ENCODE measurements at regions not wholly inside any gene's neighbourhood (a gene's known extent, or its start where the extent isn't known, plus 50 kb on each side); places are given as distances from the start of the nearest gene placed in this dataset.

DNA sequence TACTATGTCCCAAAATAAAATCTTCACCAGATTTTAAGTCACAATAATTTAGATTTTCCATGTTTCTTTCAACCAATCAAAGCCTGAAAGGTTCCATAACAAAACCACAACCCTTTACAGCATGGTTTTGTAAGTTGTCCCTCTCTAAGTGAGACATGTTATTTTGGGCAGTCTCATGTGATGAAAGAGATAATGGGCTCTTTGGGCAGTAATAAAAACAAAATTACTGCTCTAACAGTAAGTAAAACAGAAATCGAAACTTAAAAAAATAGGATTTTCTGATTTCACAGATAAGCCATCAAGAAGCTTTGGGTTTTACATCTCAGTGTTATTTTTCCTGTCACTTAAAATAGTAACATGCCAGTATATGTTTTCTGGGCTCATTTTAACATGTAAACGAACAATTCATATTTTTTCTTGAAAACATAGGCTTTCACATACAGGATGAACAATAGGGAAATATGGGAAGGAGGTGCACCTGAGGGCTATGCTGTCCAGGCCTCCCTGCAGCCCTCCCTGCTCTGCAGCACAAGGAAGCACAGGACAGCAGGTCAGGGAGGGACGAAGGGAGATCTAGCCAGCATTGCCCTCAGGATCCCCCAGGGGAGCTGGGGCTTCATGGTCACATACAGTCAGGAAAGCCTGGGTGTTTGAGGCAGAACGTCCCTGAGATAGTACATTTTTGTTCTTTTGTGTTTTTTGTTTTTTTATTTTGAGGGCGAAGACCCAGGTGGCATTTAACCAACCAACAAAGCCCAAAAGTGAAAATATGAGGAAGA is 157.4 kb downstream of the SHOX2 start:
- CTCF ChIA-PET: no interaction called here
- Mint-ChIP-seq H3K36me3 (ENCODE audit: low read depth) (no peaks in the 10 kb centered on the region), H3K4me3 (no peak overlapping the region), H3K27me3 (no peaks in the 10 kb centered on the region), H3K4me1 (no peaks in the 10 kb centered on the region), H3K9me3 (peaks cover 4% of the 10 kb centered on the region), H3K27ac (no peak overlapping the region)
- DNase-seq: no peak
- POLR2A ChIA-PET: no interaction called here

DNA sequence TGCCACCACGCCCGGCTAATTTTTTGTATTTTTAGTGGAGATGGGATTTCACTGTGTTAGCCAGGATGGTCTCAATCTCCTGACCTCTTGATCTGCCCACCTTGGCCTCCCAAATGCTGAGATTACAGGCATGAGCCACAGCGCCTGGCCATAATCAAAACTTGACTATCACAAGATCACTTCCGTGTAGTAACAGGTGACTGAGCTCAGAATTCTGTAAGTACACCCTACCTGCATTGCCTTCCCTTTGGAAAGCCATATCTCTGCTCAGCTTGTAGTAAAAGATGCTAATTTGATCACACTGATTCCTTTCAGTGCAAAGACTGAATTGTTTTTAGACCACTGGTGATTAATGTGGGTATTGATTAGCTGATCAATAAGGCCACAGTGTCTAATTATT is 167.1 kb downstream of the SHOX2 start:
- no peak for DNase-seq
- no peaks in the 10 kb centered on the region for H3K4me1 Mint-ChIP-seq
- H3K36me3 Mint-ChIP-seq (ENCODE audit: low read depth): no peaks in the 10 kb centered on the region
- H3K4me3 Mint-ChIP-seq: no peak overlapping the region
- no peaks in the 10 kb centered on the region for H3K9me3 Mint-ChIP-seq
- no peak overlapping the region for H3K27ac Mint-ChIP-seq
- H3K27me3 Mint-ChIP-seq: no peaks in the 10 kb centered on the region
- CTCF ChIA-PET: no interaction called here
- POLR2A ChIA-PET: no interaction called here

DNA sequence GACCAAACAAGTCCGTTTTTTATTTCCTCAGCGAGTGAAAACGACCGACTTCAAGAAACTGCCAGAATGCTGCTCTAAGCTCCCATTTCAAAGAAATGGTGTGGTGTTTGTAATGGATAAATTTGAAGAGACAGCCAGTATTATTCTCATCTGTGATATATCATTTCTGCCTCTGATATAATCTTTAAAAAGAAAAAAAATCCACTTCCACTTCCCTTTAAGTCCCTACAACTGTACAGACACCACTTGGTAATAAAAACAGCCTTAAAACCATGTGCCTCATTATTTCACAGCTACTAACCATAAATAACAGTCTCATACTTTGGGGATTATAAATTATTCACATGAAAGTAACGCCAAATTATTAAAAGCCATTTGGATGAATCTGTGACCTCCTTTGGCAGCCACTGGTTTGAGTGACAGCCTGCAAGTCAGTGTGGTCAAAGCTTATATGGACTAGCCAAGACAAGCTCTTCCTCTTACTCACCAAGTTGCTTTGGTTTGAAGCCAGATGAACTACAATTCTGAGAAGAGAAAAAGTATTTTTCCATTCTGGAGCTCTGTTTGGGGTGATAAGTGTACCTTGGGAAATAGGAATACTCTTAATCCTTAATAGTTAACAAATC is 168.0 kb downstream of the SHOX2 start:
- no peaks in the 10 kb centered on the region for H3K36me3 Mint-ChIP-seq (ENCODE audit: low read depth)
- no peak for DNase-seq
- ChIA-PET POLR2A (no interaction called here), CTCF (no interaction called here)
- H3K9me3 Mint-ChIP-seq: no peaks in the 10 kb centered on the region
- no peaks in the 10 kb centered on the region for H3K4me1 Mint-ChIP-seq
- no peaks in the 10 kb centered on the region for H3K27me3 Mint-ChIP-seq
- H3K4me3 Mint-ChIP-seq: no peak overlapping the region
- no peak overlapping the region for H3K27ac Mint-ChIP-seq

DNA sequence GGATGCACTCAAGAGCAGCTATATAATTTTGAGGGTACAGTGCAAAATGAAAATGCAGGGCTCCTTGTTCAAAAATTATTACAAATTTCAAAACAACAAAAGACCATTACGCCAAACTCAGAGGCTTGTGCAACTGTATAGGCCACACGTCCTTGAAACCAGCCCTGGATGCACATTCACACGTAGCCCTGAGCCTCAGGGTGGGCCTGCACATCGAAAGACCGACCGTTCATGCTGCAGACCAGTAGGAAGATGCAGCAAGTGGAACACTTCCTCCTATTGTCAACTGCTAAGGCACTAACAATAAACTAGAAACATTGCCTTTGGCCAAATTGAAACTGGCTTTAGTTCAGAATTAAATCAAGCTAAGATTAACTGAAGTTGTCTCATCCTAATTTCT is 174.7 kb downstream of the SHOX2 start:
- Mint-ChIP-seq H3K27me3 (no peaks in the 10 kb centered on the region), H3K27ac (no peak overlapping the region), H3K4me3 (no peak overlapping the region), H3K36me3 (ENCODE audit: low read depth) (no peaks in the 10 kb centered on the region), H3K9me3 (peaks cover 2% of the 10 kb centered on the region), H3K4me1 (no peaks in the 10 kb centered on the region)
- CTCF ChIA-PET: no interaction called here
- DNase-seq: no peak
- POLR2A ChIA-PET: no interaction called here

DNA sequence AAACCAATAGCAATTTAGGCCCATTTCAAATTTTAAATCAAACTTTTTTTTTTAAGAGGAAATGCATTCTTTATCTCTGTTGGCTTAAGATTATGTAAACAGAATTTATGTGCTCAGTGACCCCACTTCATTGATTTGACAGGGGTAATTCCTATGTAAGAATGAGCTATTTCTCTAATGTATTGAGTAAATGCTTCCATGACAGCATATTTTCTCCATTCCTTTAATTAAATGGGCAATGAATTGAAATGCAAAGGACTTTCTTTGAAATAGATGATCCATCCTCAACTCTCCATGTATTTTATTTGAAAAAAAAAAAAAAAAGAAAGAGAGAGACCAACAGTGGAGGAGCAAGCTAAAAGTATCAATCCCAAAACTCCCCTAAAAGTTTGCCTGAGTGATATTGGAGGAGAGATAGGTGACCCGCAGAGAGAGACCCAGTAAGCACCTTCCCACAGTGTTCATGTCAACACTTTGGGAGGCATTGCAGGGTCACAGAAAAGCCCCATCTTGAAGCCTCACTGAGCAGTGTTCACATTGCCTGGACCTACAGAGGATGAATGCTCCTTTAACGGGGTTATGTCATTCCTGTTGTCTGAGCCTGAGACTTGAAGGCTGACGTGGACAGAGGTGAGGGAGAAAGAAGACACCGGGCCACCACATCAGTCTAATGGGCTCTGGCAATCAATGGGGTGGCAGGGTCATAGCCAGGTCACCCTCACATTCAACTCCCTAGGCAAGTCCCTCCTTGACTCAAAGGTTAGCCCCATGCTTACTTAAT is 176.0 kb downstream of the SHOX2 start:
- CTCF ChIA-PET: no interaction called here
- no peak overlapping the region for H3K27ac Mint-ChIP-seq

DNA sequence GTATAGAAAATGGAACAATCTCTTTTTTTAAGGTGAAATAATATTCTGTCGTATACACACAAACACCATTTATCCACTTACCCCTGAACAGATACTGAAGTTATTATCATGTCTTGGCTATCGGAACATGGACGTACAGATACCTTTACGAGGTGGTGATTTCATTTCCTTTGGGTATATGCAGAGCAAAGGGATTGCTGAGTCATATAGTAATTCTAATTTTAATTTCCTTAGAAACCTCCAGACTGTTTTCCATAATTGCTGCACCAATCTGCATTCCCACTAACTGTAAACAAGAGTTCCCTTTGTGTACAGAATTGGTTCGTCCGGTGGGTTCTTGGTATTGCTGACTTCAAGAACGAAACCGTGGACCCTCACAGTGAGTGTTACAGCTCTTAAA is 179.4 kb downstream of the SHOX2 start:
- H3K27ac Mint-ChIP-seq: no peak overlapping the region
- POLR2A ChIA-PET: no interaction called here
- H3K4me1 Mint-ChIP-seq: no peaks in the 10 kb centered on the region
- H3K36me3 Mint-ChIP-seq (ENCODE audit: low read depth): no peaks in the 10 kb centered on the region
- H3K9me3 Mint-ChIP-seq: peaks cover 2% of the 10 kb centered on the region
- H3K4me3 Mint-ChIP-seq: no peak overlapping the region
- no peak for DNase-seq
- H3K27me3 Mint-ChIP-seq: no peaks in the 10 kb centered on the region
- CTCF ChIA-PET: no interaction called here

More for the DNA sequence above, 176.0 kb downstream of the SHOX2 start:
- Mint-ChIP-seq H3K27me3 (no peaks in the 10 kb centered on the region), H3K4me3 (no peak overlapping the region), H3K36me3 (ENCODE audit: low read depth) (no peaks in the 10 kb centered on the region), H3K9me3 (peaks cover 2% of the 10 kb centered on the region), H3K4me1 (no peaks in the 10 kb centered on the region)
- POLR2A ChIA-PET: no interaction called here
- no peak for DNase-seq

DNA sequence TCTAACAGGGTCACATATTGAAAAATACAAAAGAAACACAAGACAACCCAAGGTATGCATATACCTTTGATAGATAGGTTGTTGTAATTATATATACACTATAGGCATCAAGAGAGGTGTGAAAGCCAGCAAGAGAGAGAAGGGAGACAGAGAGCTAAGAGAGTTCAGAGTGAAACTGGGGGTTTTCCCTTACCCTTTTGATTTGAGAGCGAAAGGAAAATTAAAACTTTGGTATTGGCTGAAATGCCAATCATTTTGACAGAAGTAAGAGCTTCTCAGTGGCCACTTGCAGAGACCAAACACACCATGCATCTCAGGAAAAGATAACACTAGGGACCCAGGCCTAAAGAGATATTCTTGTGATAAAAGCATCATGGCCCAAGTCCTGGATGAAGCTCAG is 183.6 kb downstream of the SHOX2 start:
- POLR2A ChIA-PET: no interaction called here
- H3K27ac Mint-ChIP-seq: no peak overlapping the region
- CTCF ChIA-PET: no interaction called here

DNA sequence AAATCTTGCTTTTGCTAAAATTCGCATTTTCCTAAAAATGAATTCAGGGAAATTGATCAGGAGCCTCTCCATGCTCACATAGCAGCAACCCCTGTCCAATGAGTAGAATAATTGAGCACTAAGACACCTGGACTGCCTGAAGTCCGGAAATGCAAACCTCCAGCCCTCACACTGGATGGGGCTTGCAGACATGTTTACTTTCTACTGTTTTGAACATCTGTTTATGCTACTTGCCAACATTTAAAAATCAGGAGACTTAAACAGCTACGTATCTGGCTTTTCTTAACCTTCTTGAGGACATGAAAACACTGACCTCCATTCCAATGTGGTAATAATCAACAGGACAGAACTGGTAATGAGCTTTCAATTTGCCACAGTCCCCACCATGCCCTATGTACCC is 184.4 kb downstream of the SHOX2 start:
- peaks cover 2% of the 10 kb centered on the region for H3K9me3 Mint-ChIP-seq
- no peaks in the 10 kb centered on the region for H3K4me1 Mint-ChIP-seq
- POLR2A ChIA-PET: no interaction called here
- no peaks in the 10 kb centered on the region for H3K27me3 Mint-ChIP-seq
- CTCF ChIA-PET: no interaction called here
- DNase-seq: no peak
- H3K36me3 Mint-ChIP-seq (ENCODE audit: low read depth): no peaks in the 10 kb centered on the region
- no peak overlapping the region for H3K27ac Mint-ChIP-seq
- no peak overlapping the region for H3K4me3 Mint-ChIP-seq

More for the DNA sequence above, 183.6 kb downstream of the SHOX2 start:
- no peak overlapping the region for H3K4me3 Mint-ChIP-seq
- no peaks in the 10 kb centered on the region for H3K4me1 Mint-ChIP-seq
- no peak for DNase-seq
- H3K36me3 Mint-ChIP-seq (ENCODE audit: low read depth): no peaks in the 10 kb centered on the region
- H3K27me3 Mint-ChIP-seq: no peaks in the 10 kb centered on the region
- H3K9me3 Mint-ChIP-seq: peaks cover 2% of the 10 kb centered on the region

DNA sequence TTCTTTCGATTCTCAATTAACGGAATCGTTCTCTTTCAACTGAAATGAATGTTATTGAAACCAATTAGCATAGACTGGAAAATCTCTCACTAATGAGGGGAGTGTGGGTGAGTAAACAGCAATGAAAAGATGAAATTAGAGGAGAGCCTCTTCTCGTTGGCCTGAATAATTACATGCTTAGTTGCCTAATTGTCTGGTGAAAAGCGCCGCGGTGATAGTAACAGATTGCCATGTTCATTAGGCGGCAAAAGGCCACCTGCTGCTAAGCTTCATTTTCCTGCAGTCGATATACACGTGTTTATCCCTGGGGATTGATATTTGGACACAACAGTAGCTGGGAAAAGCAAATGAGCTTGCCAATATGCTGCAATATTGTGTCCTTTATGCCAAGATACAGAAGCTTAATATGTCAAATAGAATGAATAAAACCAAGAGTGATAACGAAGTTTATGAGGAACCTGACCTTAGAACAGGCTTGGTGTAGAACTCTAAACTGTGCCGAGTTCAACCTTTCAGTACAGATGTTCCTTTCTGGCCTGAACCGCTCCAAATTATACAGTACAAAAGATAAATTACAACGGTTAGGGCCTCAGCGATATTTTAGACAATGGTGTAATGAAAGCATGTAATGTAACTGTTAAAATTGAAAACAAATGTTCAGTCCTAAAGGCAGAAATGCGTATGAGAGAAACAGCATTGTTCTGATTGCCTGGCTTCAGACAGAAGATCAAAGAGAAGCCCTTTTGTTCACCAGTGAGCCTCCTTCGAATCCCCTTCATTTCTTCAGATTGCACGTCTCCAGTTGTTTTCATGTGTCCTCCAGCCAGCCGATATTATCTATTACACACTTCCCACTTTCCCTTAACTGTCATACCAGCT is 185.2 kb downstream of the SHOX2 start:
- H3K27ac Mint-ChIP-seq: no peak overlapping the region
- no peaks in the 10 kb centered on the region for H3K36me3 Mint-ChIP-seq (ENCODE audit: low read depth)
- POLR2A ChIA-PET: no interaction called here
- CTCF ChIA-PET: no interaction called here
- H3K27me3 Mint-ChIP-seq: no peaks in the 10 kb centered on the region
- no peaks in the 10 kb centered on the region for H3K4me1 Mint-ChIP-seq
- DNase-seq: no peak
- H3K9me3 Mint-ChIP-seq: no peaks in the 10 kb centered on the region
- no peak overlapping the region for H3K4me3 Mint-ChIP-seq

DNA sequence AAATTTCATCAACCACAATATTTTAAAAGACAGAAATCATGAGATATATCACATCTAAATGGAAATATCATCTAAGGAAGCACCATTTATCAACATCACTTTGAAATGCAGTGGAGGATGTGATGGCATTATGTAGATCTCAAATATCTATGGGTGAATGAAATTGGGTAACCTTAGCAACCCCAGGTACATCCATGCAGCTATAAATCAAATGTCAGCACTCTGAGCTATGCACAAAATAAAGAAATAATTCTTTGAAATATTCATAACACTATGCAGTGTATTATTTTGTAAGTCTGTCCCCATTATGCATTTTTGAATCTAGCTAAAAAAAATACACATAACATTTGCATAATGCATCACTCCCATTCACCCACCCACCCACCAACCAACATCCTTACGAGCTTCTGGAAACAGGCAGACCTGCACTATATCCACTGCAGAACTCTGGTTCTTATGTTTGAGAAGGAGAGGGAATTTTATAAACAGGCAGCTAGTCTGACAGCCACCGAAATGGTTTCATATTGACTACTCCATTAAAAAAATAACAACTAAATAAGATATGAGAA is 186.8 kb downstream of the SHOX2 start:
- H3K27ac Mint-ChIP-seq: no peak overlapping the region
- POLR2A ChIA-PET: no interaction called here
- CTCF ChIA-PET: no interaction called here
- no peaks in the 10 kb centered on the region for H3K9me3 Mint-ChIP-seq
- no peaks in the 10 kb centered on the region for H3K4me1 Mint-ChIP-seq
- no peak for DNase-seq
- H3K4me3 Mint-ChIP-seq: no peak overlapping the region
- H3K27me3 Mint-ChIP-seq: no peaks in the 10 kb centered on the region
- no peaks in the 10 kb centered on the region for H3K36me3 Mint-ChIP-seq (ENCODE audit: low read depth)

DNA sequence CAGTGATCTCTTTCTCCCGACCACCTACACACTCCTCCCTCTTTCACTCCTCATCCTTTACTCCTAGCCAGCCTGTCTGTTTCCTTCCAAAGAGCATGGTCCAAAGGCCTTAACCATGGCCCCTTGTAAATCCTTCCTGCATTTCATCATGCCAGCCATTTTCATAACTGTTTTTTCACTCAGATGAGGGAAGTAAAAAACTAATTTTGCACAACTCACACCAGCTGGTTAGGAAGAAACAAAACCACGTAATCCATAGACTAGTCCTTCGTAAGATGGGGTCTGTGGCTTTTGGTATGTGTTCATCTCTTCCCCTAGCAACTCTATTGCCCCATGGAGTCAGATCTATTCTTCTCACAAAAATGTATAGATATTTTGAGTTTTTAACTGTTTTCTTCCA is 187.8 kb downstream of the SHOX2 start:
- Mint-ChIP-seq H3K27ac (no peak overlapping the region), H3K27me3 (no peaks in the 10 kb centered on the region), H3K4me3 (no peak overlapping the region), H3K9me3 (no peaks in the 10 kb centered on the region), H3K4me1 (no peaks in the 10 kb centered on the region), H3K36me3 (ENCODE audit: low read depth) (no peaks in the 10 kb centered on the region)
- ChIA-PET CTCF (no interaction called here), POLR2A (no interaction called here)
- no peak for DNase-seq

DNA sequence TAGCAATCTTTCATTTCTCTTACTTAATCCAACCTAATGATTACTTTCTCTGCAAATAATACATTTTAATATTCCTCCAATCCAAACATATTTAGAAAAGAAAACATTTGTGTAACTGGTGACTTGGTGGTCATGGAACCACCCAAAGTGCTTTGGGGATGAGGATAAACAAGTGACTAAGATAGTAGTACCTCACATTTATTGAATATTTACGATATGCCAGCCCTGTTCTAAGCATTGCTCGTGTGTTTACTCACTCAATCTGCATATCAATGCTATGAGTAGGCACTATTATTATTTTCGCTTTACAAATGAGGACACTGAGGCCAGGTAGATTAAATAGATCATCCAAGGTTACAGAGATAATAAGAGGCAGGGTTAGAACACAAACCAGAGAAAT is 189.5 kb downstream of the SHOX2 start:
- POLR2A ChIA-PET: no interaction called here

DNA sequence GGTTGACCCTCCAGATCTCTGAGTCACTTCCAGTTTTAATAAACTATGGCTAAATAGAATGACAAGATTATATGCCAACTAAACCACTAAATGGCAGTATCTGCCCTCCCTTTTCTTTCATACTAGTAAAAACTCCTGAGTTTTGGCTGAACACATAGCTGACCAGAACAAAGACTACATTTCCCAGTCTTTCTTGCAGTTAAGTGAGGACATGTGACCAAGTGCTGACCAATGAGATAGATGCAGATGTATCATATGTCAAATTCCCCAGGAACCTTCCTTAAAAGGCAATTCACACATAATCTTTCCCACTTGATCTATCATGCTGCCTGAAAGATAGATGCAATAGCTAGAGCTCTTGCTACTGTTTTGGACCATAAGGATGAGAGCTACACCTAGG is 191.3 kb downstream of the SHOX2 start:
- no peaks in the 10 kb centered on the region for H3K36me3 Mint-ChIP-seq (ENCODE audit: low read depth)
- CTCF ChIA-PET: no interaction called here
- H3K27ac Mint-ChIP-seq: no peak overlapping the region
- no peak for DNase-seq
- H3K4me3 Mint-ChIP-seq: no peak overlapping the region
- H3K4me1 Mint-ChIP-seq: no peaks in the 10 kb centered on the region
- no peaks in the 10 kb centered on the region for H3K9me3 Mint-ChIP-seq
- H3K27me3 Mint-ChIP-seq: no peaks in the 10 kb centered on the region
- POLR2A ChIA-PET: no interaction called here

More for the DNA sequence above, 189.5 kb downstream of the SHOX2 start:
- no peak overlapping the region for H3K27ac Mint-ChIP-seq
- H3K36me3 Mint-ChIP-seq (ENCODE audit: low read depth): no peaks in the 10 kb centered on the region
- no peak overlapping the region for H3K4me3 Mint-ChIP-seq
- no peak for DNase-seq
- H3K9me3 Mint-ChIP-seq: no peaks in the 10 kb centered on the region
- no peaks in the 10 kb centered on the region for H3K4me1 Mint-ChIP-seq
- H3K27me3 Mint-ChIP-seq: no peaks in the 10 kb centered on the region
- CTCF ChIA-PET: no interaction called here
